ENCODE measurements at regions not wholly inside any gene's neighbourhood (a gene's known extent, or its start where the extent isn't known, plus 50 kb on each side); places are given as distances from the start of the nearest gene placed in this dataset.

- TF ChIP-seq EZH2 (IDR thresholded peaks at IDR 0.05) (no peak), POLR2AphosphoS5 (IDR thresholded peaks at IDR 0.05; ENCODE audit: borderline replicate concordance, low read depth, low read length) (no peak), FOXP2 (optimal IDR thresholded peaks at IDR 0.05; ENCODE audit: control extremely low read depth, extremely low read length, insufficient read depth) (no peak)
Measured at GRCh38 chr18:45221363-45221762, 393.9 kb upstream of the SLC14A2 start.
